ENCODE measurements at regions not wholly inside any gene's neighbourhood (a gene's known extent, or its start where the extent isn't known, plus 50 kb on each side); places are given as distances from the start of the nearest gene placed in this dataset.
"Not testable (repeated sequence)": the region's sequence is repeated elsewhere in the genome, so short reads cannot be mapped to it uniquely, and the experiment has no call there.

- not testable (repeated sequence) for TF ChIP-seq CBX5 (IDR thresholded peaks at IDR 0.05; ENCODE audit: low read depth, low read length); RAD21 (IDR thresholded peaks at IDR 0.05 in 1 of 2, conservative IDR thresholded peaks at IDR 0.05 in 1 of 2; ENCODE audit: low read depth in 2 of 2, low read length in 2 of 2); YY1 (IDR thresholded peaks at IDR 0.05; ENCODE audit: low read depth, low read length); SP1 (IDR thresholded peaks at IDR 0.05; ENCODE audit: low read depth, low read length); KDM5A (IDR thresholded peaks at IDR 0.05; ENCODE audit: low read length); TEAD4 (IDR thresholded peaks at IDR 0.05; ENCODE audit: low read depth, low read length); HDAC2 (IDR thresholded peaks at IDR 0.05; ENCODE audit: borderline replicate concordance in 1 of 2, low read depth in 2 of 2, low read length in 2 of 2)
These were observed 125.0 kb downstream of the GOLGA6L6 start for GRCh38 chr15:20416618-20417017.
